ENCODE measurements at regions not wholly inside any gene's neighbourhood (a gene's known extent, or its start where the extent isn't known, plus 50 kb on each side); places are given as distances from the start of the nearest gene placed in this dataset.

- H2AFZ ChIP-seq (ENCODE audit: low read length), result no peak overlapping the region
- H3K4me1 ChIP-seq (ENCODE audit: control insufficient read depth, extremely low read depth, insufficient read depth, low read length), result no peaks in the 10 kb centered on the region
- no peak overlapping the region for H3K4me3 ChIP-seq (replicated peaks in 1 of 4; ENCODE audit: control extremely low read depth in 1 of 4, insufficient read depth in 1 of 4, low read depth in 3 of 4, low read length in 4 of 4)
- TF ChIP-seq CTCF (conservative IDR thresholded peaks at IDR 0.05 in 1 of 2, IDR thresholded peaks at IDR 0.05 in 1 of 2; ENCODE audit: low read depth in 1 of 2, low read length in 2 of 2), result no peak
- DNase-seq (ENCODE audit: low read depth in 2 of 2), result no peak
- no peak overlapping the region for H3K9ac ChIP-seq (ENCODE audit: insufficient read depth, low read length)
- H3K79me2 ChIP-seq (ENCODE audit: control insufficient read depth, insufficient read depth, low read length), result no peaks in the 10 kb centered on the region
- no peaks in the 10 kb centered on the region for H3K36me3 ChIP-seq (ENCODE audit: control insufficient read depth, insufficient read depth, low read length)
- no peaks in the 10 kb centered on the region for H3K9me3 ChIP-seq (ENCODE audit: control insufficient read depth, insufficient read depth, low read depth, low read length)
- no peaks in the 10 kb centered on the region for H4K20me1 ChIP-seq (ENCODE audit: control insufficient read depth, extremely low read depth, insufficient read depth, low read length)
- no peak overlapping the region for H3K4me2 ChIP-seq (ENCODE audit: extremely low read depth, insufficient read depth, low read length)
- no peak overlapping the region for H3K27ac ChIP-seq (ENCODE audit: insufficient read depth, low read length)
- H3K27me3 ChIP-seq (ENCODE audit: control insufficient read depth, insufficient read depth, low read length), result no peaks in the 10 kb centered on the region
Observed at GRCh38 chr1:221594576-221594975, 147.3 kb downstream of the DUSP10 start.

- no peak overlapping the region for H3K27ac ChIP-seq (ENCODE audit: insufficient read depth, low read length)
- H3K4me3 ChIP-seq (replicated peaks in 1 of 4; ENCODE audit: control extremely low read depth in 1 of 4, insufficient read depth in 1 of 4, low read depth in 3 of 4, low read length in 4 of 4), result no peak overlapping the region
- TF ChIP-seq EZH2 (IDR thresholded peaks at IDR 0.05; ENCODE audit: low read length, missing control alignments) (no peak), CTCF (conservative IDR thresholded peaks at IDR 0.05 in 1 of 2, IDR thresholded peaks at IDR 0.05 in 1 of 2; ENCODE audit: low read depth in 1 of 2, low read length in 2 of 2) (no peak)
- DNase-seq (ENCODE audit: low read depth in 2 of 2), result no peak
- no peaks in the 10 kb centered on the region for H3K4me1 ChIP-seq (ENCODE audit: control insufficient read depth, extremely low read depth, insufficient read depth, low read length)
- H2AFZ ChIP-seq (ENCODE audit: low read length), result no peak overlapping the region
- no peaks in the 10 kb centered on the region for H4K20me1 ChIP-seq (ENCODE audit: control insufficient read depth, extremely low read depth, insufficient read depth, low read length)
- H3K9me3 ChIP-seq (ENCODE audit: control insufficient read depth, insufficient read depth, low read depth, low read length), result no peaks in the 10 kb centered on the region
- no peaks in the 10 kb centered on the region for H3K27me3 ChIP-seq (ENCODE audit: control insufficient read depth, insufficient read depth, low read length)
- no peak overlapping the region for H3K4me2 ChIP-seq (ENCODE audit: extremely low read depth, insufficient read depth, low read length)
- H3K36me3 ChIP-seq (ENCODE audit: control insufficient read depth, insufficient read depth, low read length), result no peaks in the 10 kb centered on the region
- H3K79me2 ChIP-seq (ENCODE audit: control insufficient read depth, insufficient read depth, low read length), result no peaks in the 10 kb centered on the region
- H3K9ac ChIP-seq (ENCODE audit: insufficient read depth, low read length), result no peak overlapping the region
Observed at GRCh38 chr1:221598122-221598521, 143.8 kb downstream of the DUSP10 start.

GRCh38 chr1:221601166-221601565 lies 140.7 kb downstream of the DUSP10 start:
- Histone ChIP-seq H3K4me2 (ENCODE audit: extremely low read depth, insufficient read depth, low read length) (no peak overlapping the region), H3K79me2 (ENCODE audit: control insufficient read depth, insufficient read depth, low read length) (no peaks in the 10 kb centered on the region), H3K9me3 (ENCODE audit: control insufficient read depth, insufficient read depth, low read depth, low read length) (no peaks in the 10 kb centered on the region), H3K9ac (ENCODE audit: insufficient read depth, low read length) (no peak overlapping the region), H4K20me1 (ENCODE audit: control insufficient read depth, extremely low read depth, insufficient read depth, low read length) (no peaks in the 10 kb centered on the region), H3K4me1 (ENCODE audit: control insufficient read depth, extremely low read depth, insufficient read depth, low read length) (no peaks in the 10 kb centered on the region), H3K4me3 (replicated peaks in 1 of 4; ENCODE audit: control extremely low read depth in 1 of 4, insufficient read depth in 1 of 4, low read depth in 3 of 4, low read length in 4 of 4) (no peak overlapping the region), H3K36me3 (ENCODE audit: control insufficient read depth, insufficient read depth, low read length) (no peaks in the 10 kb centered on the region), H3K27ac (ENCODE audit: insufficient read depth, low read length) (no peak overlapping the region), H3K27me3 (ENCODE audit: control insufficient read depth, insufficient read depth, low read length) (no peaks in the 10 kb centered on the region), H2AFZ (ENCODE audit: low read length) (no peak overlapping the region)
- no peak for DNase-seq (ENCODE audit: low read depth in 2 of 2)
- TF ChIP-seq EZH2 (IDR thresholded peaks at IDR 0.05; ENCODE audit: low read length, missing control alignments), result no peak
- TF ChIP-seq CTCF (conservative IDR thresholded peaks at IDR 0.05 in 1 of 2, IDR thresholded peaks at IDR 0.05 in 1 of 2; ENCODE audit: low read depth in 1 of 2, low read length in 2 of 2), result no peak
